Activated naive CD8-positive, alpha-beta T cell treated with anti-CD3 and anti-CD28 coated beads, Interleukin-2, amount 50 U/mL, for 16 hours (primary cell): ENCODE measurements at regions not wholly inside any gene's neighbourhood (a gene's known extent, or its start where the extent isn't known, plus 50 kb on each side); places are given as distances from the start of the nearest gene placed in this dataset.
"Not testable (repeated sequence)": the region's sequence is repeated elsewhere in the genome, so short reads cannot be mapped to it uniquely, and the experiment has no call there.

Experiments used
- DNase-seq: peaks from one replicate; pipeline ENCODE4 v3.0.0-alpha.2; 2020; ENCODE audit warnings: low read depth, low spot score

GRCh38 chr16:87048038-87048729, 269.0 kb downstream of the C16orf95 start:
- no peak for DNase-seq

- DNase-seq, result no peak
Observed at GRCh38 chr16:87048730-87049115, 268.5 kb downstream of the C16orf95 start.

GRCh38 chr16:87049216-87049615, 268.0 kb downstream of the C16orf95 start:
- not testable (repeated sequence) for DNase-seq

- no peak for DNase-seq
Observed at GRCh38 chr16:87050142-87050541, 267.1 kb downstream of the C16orf95 start.

- DNase-seq, result no peak
Observed at GRCh38 chr16:87051526-87052320, 265.5 kb downstream of the C16orf95 start.

- no peak for DNase-seq
Observed at GRCh38 chr16:87052506-87052905, 264.7 kb downstream of the C16orf95 start.

GRCh38 chr16:87053016-87053982, 263.9 kb downstream of the C16orf95 start:
- no peak for DNase-seq

GRCh38 chr16:87054154-87054553, 263.0 kb downstream of the C16orf95 start:
- DNase-seq, result no peak

- no peak for DNase-seq
Observed at GRCh38 chr16:87054856-87055255, 262.3 kb downstream of the C16orf95 start.

- no peak for DNase-seq
Observed at GRCh38 chr16:87056083-87056482, 261.1 kb downstream of the C16orf95 start.

- no peak for DNase-seq
Observed at GRCh38 chr16:87056551-87056950, 260.6 kb downstream of the C16orf95 start.

GRCh38 chr16:87057211-87057881, 259.8 kb downstream of the C16orf95 start:
- DNase-seq, result no peak

GRCh38 chr16:87057951-87058560, 259.1 kb downstream of the C16orf95 start:
- DNase-seq, result no peak

- DNase-seq, result no peak
Observed at GRCh38 chr16:87058728-87059250, 258.4 kb downstream of the C16orf95 start.

GRCh38 chr16:87060034-87060986, 256.9 kb downstream of the C16orf95 start:
- no peak for DNase-seq

GRCh38 chr16:87061243-87061920, 255.8 kb downstream of the C16orf95 start:
- DNase-seq, result no peak

GRCh38 chr16:87062569-87063442, 254.4 kb downstream of the C16orf95 start:
- DNase-seq, result peak; percentile 20

- DNase-seq, result no peak
Observed at GRCh38 chr16:87063543-87063942, 253.6 kb downstream of the C16orf95 start.
